GM21737 (cell line): ENCODE measurements at regions not wholly inside any gene's neighbourhood (a gene's known extent, or its start where the extent isn't known, plus 50 kb on each side); places are given as distances from the start of the nearest gene placed in this dataset.
"Not testable (repeated sequence)": the region's sequence is repeated elsewhere in the genome, so short reads cannot be mapped to it uniquely, and the experiment has no call there.

Experiments
- ATAC-seq: cut with Tn5 transposase; IDR thresholded peaks from one replicate; pipeline ENCODE4 v1.9.1; 2021; ENCODE audit warnings: mild to moderate bottlenecking, moderate library complexity; ENCODE audit not compliant: unreplicated experiment

- no peak for ATAC-seq
Measured at GRCh38 chr7:85286446-85286845, 99.6 kb upstream of the SEMA3D start.

GRCh38 chr7:85285527-85285926, 98.7 kb upstream of the SEMA3D start:
- no peak for ATAC-seq

- no peak for ATAC-seq
Measured at GRCh38 chr7:85275204-85275603, 88.3 kb upstream of the SEMA3D start.

GRCh38 chr7:85274454-85274853, 87.6 kb upstream of the SEMA3D start:
- no peak for ATAC-seq

- no peak for ATAC-seq
Measured at GRCh38 chr7:85262891-85263290, 76.0 kb upstream of the SEMA3D start.

GRCh38 chr7:85261336-85261735, 74.5 kb upstream of the SEMA3D start:
- ATAC-seq, result no peak

- not testable (repeated sequence) for ATAC-seq
Measured at GRCh38 chr7:85249787-85250186, 62.9 kb upstream of the SEMA3D start.

GRCh38 chr7:85239109-85239508, 52.3 kb upstream of the SEMA3D start:
- no peak for ATAC-seq

GRCh38 chr7:85237721-85238120, 50.9 kb upstream of the SEMA3D start:
- ATAC-seq, result no peak
